ENCODE measurements at regions not wholly inside any gene's neighbourhood (a gene's known extent, or its start where the extent isn't known, plus 50 kb on each side); places are given as distances from the start of the nearest gene placed in this dataset.
"Not testable (repeated sequence)": the region's sequence is repeated elsewhere in the genome, so short reads cannot be mapped to it uniquely, and the experiment has no call there.

- no peak for DNase-seq (ENCODE audit: low read depth, low spot score)
Observed at GRCh38 chr2:8246137-8246536, 435.7 kb upstream of the ID2 start.

GRCh38 chr2:8247905-8248622 lies 433.8 kb upstream of the ID2 start:
- DNase-seq (ENCODE audit: low read depth, low spot score) = no peak

GRCh38 chr2:8248623-8248957 lies 433.3 kb upstream of the ID2 start:
- DNase-seq (ENCODE audit: low read depth, low spot score) = no peak

GRCh38 chr2:8249141-8249540 lies 432.7 kb upstream of the ID2 start:
- no peak for DNase-seq (ENCODE audit: low read depth, low spot score)

- no peak for DNase-seq (ENCODE audit: low read depth, low spot score)
Observed at GRCh38 chr2:8249769-8250168, 432.1 kb upstream of the ID2 start.

- DNase-seq (ENCODE audit: low read depth, low spot score) = not testable (repeated sequence)
Observed at GRCh38 chr2:8250290-8250689, 431.6 kb upstream of the ID2 start.

GRCh38 chr2:8251291-8251690 lies 430.6 kb upstream of the ID2 start:
- DNase-seq (ENCODE audit: low read depth, low spot score) = no peak

GRCh38 chr2:8251856-8252255 lies 430.0 kb upstream of the ID2 start:
- DNase-seq (ENCODE audit: low read depth, low spot score) = no peak

GRCh38 chr2:8252997-8253694 lies 428.7 kb upstream of the ID2 start:
- DNase-seq (ENCODE audit: low read depth, low spot score) = no peak

- DNase-seq (ENCODE audit: low read depth, low spot score) = no peak
Observed at GRCh38 chr2:8253781-8254180, 428.1 kb upstream of the ID2 start.

- DNase-seq (ENCODE audit: low read depth, low spot score) = not testable (repeated sequence)
Observed at GRCh38 chr2:8254214-8254613, 427.6 kb upstream of the ID2 start.

- DNase-seq (ENCODE audit: low read depth, low spot score) = no peak
Observed at GRCh38 chr2:8254791-8255447, 426.9 kb upstream of the ID2 start.

GRCh38 chr2:8255448-8255800 lies 426.4 kb upstream of the ID2 start:
- DNase-seq (ENCODE audit: low read depth, low spot score) = no peak

GRCh38 chr2:8256905-8257304 lies 425.0 kb upstream of the ID2 start:
- no peak for DNase-seq (ENCODE audit: low read depth, low spot score)

GRCh38 chr2:8257502-8257901 lies 424.4 kb upstream of the ID2 start:
- no peak for DNase-seq (ENCODE audit: low read depth, low spot score)

- no peak for DNase-seq (ENCODE audit: low read depth, low spot score)
Observed at GRCh38 chr2:8258406-8258805, 423.4 kb upstream of the ID2 start.

- no peak for DNase-seq (ENCODE audit: low read depth, low spot score)
Observed at GRCh38 chr2:8259106-8259840, 422.6 kb upstream of the ID2 start.

GRCh38 chr2:8259841-8260178 lies 422.0 kb upstream of the ID2 start:
- no peak for DNase-seq (ENCODE audit: low read depth, low spot score)

GRCh38 chr2:8260213-8260612 lies 421.6 kb upstream of the ID2 start:
- no peak for DNase-seq (ENCODE audit: low read depth, low spot score)

GRCh38 chr2:8263901-8264300 lies 418.0 kb upstream of the ID2 start:
- DNase-seq (ENCODE audit: low read depth, low spot score) = no peak

- no peak for DNase-seq (ENCODE audit: low read depth, low spot score)
Observed at GRCh38 chr2:8264981-8265380, 416.9 kb upstream of the ID2 start.

GRCh38 chr2:8265476-8266226 lies 416.2 kb upstream of the ID2 start:
- DNase-seq (ENCODE audit: low read depth, low spot score) = no peak

Data from iPS DF 19.7 (cell line).